ENCODE measurements at regions not wholly inside any gene's neighbourhood (a gene's known extent, or its start where the extent isn't known, plus 50 kb on each side); places are given as distances from the start of the nearest gene placed in this dataset.
A peak's percentile ranks its signal among the peaks of the same experiment; 100 is the strongest.

- H3K9ac ChIP-seq (ENCODE audit: low read length in 3 of 3): no peak overlapping the region
- TF ChIP-seq CTCF (IDR thresholded peaks at IDR 0.05; ENCODE audit: borderline replicate concordance, extremely low read depth, insufficient read depth): no peak
- H3K9me3 ChIP-seq (ENCODE audit: control insufficient read depth in 2 of 3, insufficient read depth in 1 of 3, low read length in 3 of 3): no peaks in the 10 kb centered on the region
- no peaks in the 10 kb centered on the region for H3K36me3 ChIP-seq (ENCODE audit: control insufficient read depth in 2 of 3, insufficient read depth in 3 of 3, low read length in 3 of 3)
- FAIRE-seq (no peak), DNase-seq (no peak)
- H3K4me1 ChIP-seq (ENCODE audit: control insufficient read depth in 2 of 3, insufficient read depth in 2 of 3, low read depth in 1 of 3, low read length in 3 of 3): no peaks in the 10 kb centered on the region
- no peak overlapping the region for H3K4me3 ChIP-seq (ENCODE audit: low read length in 3 of 3)
- no peak overlapping the region for H3K27ac ChIP-seq (ENCODE audit: low read depth in 2 of 2, low read length in 2 of 2)
- intact Hi-C loops (cut with DNase I): no loop called here
- no peaks in the 10 kb centered on the region for H3K27me3 ChIP-seq (ENCODE audit: control insufficient read depth, insufficient read depth, low read length)
Observed at GRCh38 chr4:64477127-64477526, 67.9 kb upstream of the TECRL start.

GRCh38 chr4:64465263-64465662 is 56.0 kb upstream of the TECRL start:
- FAIRE-seq: no peak
- intact Hi-C loops (cut with DNase I): no loop called here
- Histone ChIP-seq H3K4me3 (ENCODE audit: low read length in 3 of 3) (no peak overlapping the region), H3K27ac (ENCODE audit: low read depth in 2 of 2, low read length in 2 of 2) (no peak overlapping the region), H3K9ac (ENCODE audit: low read length in 3 of 3) (no peak overlapping the region), H3K27me3 (ENCODE audit: control insufficient read depth, insufficient read depth, low read length) (no peaks in the 10 kb centered on the region), H3K9me3 (ENCODE audit: control insufficient read depth in 2 of 3, insufficient read depth in 1 of 3, low read length in 3 of 3) (no peaks in the 10 kb centered on the region), H3K4me1 (ENCODE audit: control insufficient read depth in 2 of 3, insufficient read depth in 2 of 3, low read depth in 1 of 3, low read length in 3 of 3) (no peaks in the 10 kb centered on the region), H3K36me3 (ENCODE audit: control insufficient read depth in 2 of 3, insufficient read depth in 3 of 3, low read length in 3 of 3) (no peaks in the 10 kb centered on the region)
- DNase-seq: peak in 1 of 5 donors; percentile 8
- TF ChIP-seq CTCF (IDR thresholded peaks at IDR 0.05; ENCODE audit: borderline replicate concordance, extremely low read depth, insufficient read depth): no peak

GRCh38 chr4:64464581-64464980 is 55.3 kb upstream of the TECRL start:
- FAIRE-seq (no peak), DNase-seq (peak in 2 of 5 donors; percentile 27 to 42)
- TF ChIP-seq CTCF (IDR thresholded peaks at IDR 0.05; ENCODE audit: borderline replicate concordance, extremely low read depth, insufficient read depth): no peak
- Histone ChIP-seq H3K4me1 (ENCODE audit: control insufficient read depth in 2 of 3, insufficient read depth in 2 of 3, low read depth in 1 of 3, low read length in 3 of 3) (no peaks in the 10 kb centered on the region), H3K36me3 (ENCODE audit: control insufficient read depth in 2 of 3, insufficient read depth in 3 of 3, low read length in 3 of 3) (no peaks in the 10 kb centered on the region), H3K27ac (ENCODE audit: low read depth in 2 of 2, low read length in 2 of 2) (no peak overlapping the region), H3K27me3 (ENCODE audit: control insufficient read depth, insufficient read depth, low read length) (no peaks in the 10 kb centered on the region), H3K9me3 (ENCODE audit: control insufficient read depth in 2 of 3, insufficient read depth in 1 of 3, low read length in 3 of 3) (no peaks in the 10 kb centered on the region), H3K4me3 (ENCODE audit: low read length in 3 of 3) (no peak overlapping the region), H3K9ac (ENCODE audit: low read length in 3 of 3) (no peak overlapping the region)
- intact Hi-C loops (cut with DNase I): no loop called here

All from kidney (tissue), 13 donors.